ENCODE measurements at regions not wholly inside any gene's neighbourhood (a gene's known extent, or its start where the extent isn't known, plus 50 kb on each side); places are given as distances from the start of the nearest gene placed in this dataset.

- TF ChIP-seq CTCF (IDR thresholded peaks at IDR 0.05 in 4 of 5, conservative IDR thresholded peaks at IDR 0.05 in 1 of 5) (no peak), POLR2A (IDR thresholded peaks at IDR 0.05) (no peak)
These were observed 147.8 kb upstream of the TMCC3 start for GRCh38 chr12:94798113-94798512.

Measured in gastrocnemius medialis (tissue), 4 donors.